ENCODE measurements at regions not wholly inside any gene's neighbourhood (a gene's known extent, or its start where the extent isn't known, plus 50 kb on each side); places are given as distances from the start of the nearest gene placed in this dataset.

DNA sequence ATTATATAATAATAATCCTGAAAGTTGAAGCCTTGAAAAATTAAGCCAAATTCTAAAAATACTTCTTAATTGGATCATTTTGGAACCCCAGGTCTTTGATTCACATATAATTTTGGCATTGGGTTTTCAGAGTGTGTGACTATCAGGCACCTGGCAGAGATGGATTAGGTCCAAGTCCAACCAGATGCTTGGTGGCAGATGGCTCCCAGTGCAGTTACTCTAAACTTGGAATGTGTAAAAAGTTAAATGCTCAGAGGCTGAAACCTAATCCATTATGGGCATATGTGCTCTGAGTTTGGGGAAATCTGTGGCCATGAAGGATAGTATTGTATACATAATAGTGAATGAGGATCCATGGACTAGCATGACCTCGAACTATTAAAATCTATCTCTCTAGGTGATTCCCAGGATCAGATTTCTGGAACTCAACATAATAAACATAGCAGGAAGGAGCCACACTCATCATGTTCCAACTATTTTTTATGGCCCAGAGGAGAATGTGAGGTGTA, 333.0 kb downstream of the RPRM start:
- no peak overlapping the region for H3K4me2 ChIP-seq (ENCODE audit: extremely low read depth, insufficient read depth, low read length)
- DNase-seq (ENCODE audit: low read depth in 2 of 2) = no peak
- TF ChIP-seq EZH2 (IDR thresholded peaks at IDR 0.05; ENCODE audit: low read length, missing control alignments) = no peak
- TF ChIP-seq, protein P1, sequence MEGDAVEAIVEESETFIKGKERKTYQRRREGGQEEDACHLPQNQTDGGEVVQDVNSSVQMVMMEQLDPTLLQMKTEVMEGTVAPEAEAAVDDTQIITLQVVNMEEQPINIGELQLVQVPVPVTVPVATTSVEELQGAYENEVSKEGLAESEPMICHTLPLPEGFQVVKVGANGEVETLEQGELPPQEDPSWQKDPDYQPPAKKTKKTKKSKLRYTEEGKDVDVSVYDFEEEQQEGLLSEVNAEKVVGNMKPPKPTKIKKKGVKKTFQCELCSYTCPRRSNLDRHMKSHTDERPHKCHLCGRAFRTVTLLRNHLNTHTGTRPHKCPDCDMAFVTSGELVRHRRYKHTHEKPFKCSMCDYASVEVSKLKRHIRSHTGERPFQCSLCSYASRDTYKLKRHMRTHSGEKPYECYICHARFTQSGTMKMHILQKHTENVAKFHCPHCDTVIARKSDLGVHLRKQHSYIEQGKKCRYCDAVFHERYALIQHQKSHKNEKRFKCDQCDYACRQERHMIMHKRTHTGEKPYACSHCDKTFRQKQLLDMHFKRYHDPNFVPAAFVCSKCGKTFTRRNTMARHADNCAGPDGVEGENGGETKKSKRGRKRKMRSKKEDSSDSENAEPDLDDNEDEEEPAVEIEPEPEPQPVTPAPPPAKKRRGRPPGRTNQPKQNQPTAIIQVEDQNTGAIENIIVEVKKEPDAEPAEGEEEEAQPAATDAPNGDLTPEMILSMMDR (conservative IDR thresholded peaks at IDR 0.05 in 1 of 2, IDR thresholded peaks at IDR 0.05 in 1 of 2; ENCODE audit: low read depth in 1 of 2, low read length in 2 of 2) = no peak
- H3K36me3 ChIP-seq (ENCODE audit: control insufficient read depth, insufficient read depth, low read length) = no peaks in the 10 kb centered on the region
- no peak overlapping the region for H3K9ac ChIP-seq (ENCODE audit: insufficient read depth, low read length)
- no peaks in the 10 kb centered on the region for H4K20me1 ChIP-seq (ENCODE audit: control insufficient read depth, extremely low read depth, insufficient read depth, low read length)
- H3K27me3 ChIP-seq (ENCODE audit: control insufficient read depth, insufficient read depth, low read length) = no peaks in the 10 kb centered on the region
- no peak overlapping the region for H3K27ac ChIP-seq (ENCODE audit: insufficient read depth, low read length)
- no peaks in the 10 kb centered on the region for H3K9me3 ChIP-seq (ENCODE audit: control insufficient read depth, insufficient read depth, low read depth, low read length)
- H3K4me1 ChIP-seq (ENCODE audit: control insufficient read depth, extremely low read depth, insufficient read depth, low read length) = no peaks in the 10 kb centered on the region
- H3K79me2 ChIP-seq (ENCODE audit: control insufficient read depth, insufficient read depth, low read length) = no peaks in the 10 kb centered on the region
- H2AFZ ChIP-seq (ENCODE audit: low read length) = no peak overlapping the region
- H3K4me3 ChIP-seq (replicated peaks in 1 of 4; ENCODE audit: control extremely low read depth in 1 of 4, insufficient read depth in 1 of 4, low read depth in 3 of 4, low read length in 4 of 4) = no peak overlapping the region

DNA sequence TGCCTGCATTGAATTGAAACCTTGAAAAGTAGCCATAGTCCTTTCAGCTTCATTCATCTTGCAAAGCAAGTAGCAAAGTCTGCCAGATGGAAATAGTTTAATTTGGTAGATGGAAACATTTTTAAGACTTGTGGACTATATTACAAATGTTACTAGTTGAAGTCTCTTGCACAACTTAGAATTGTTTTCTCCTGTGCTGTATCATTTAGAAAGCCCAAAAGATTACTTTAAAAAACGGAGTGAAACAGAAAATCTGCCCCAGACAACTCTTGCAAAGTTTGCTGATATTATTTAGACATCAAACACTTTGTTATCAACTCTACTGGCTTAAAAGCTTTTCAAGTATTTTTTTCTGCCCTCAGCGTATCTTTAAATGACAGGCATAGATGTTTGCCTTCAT, 335.0 kb downstream of the RPRM start:
- Histone ChIP-seq H3K27me3 (ENCODE audit: control insufficient read depth, insufficient read depth, low read length) (no peaks in the 10 kb centered on the region), H3K4me1 (ENCODE audit: control insufficient read depth, extremely low read depth, insufficient read depth, low read length) (no peaks in the 10 kb centered on the region), H3K4me3 (replicated peaks in 1 of 4; ENCODE audit: control extremely low read depth in 1 of 4, insufficient read depth in 1 of 4, low read depth in 3 of 4, low read length in 4 of 4) (no peak overlapping the region), H3K27ac (ENCODE audit: insufficient read depth, low read length) (no peak overlapping the region), H3K9ac (ENCODE audit: insufficient read depth, low read length) (no peak overlapping the region), H2AFZ (ENCODE audit: low read length) (no peak overlapping the region), H3K79me2 (ENCODE audit: control insufficient read depth, insufficient read depth, low read length) (no peaks in the 10 kb centered on the region), H4K20me1 (ENCODE audit: control insufficient read depth, extremely low read depth, insufficient read depth, low read length) (no peaks in the 10 kb centered on the region), H3K9me3 (ENCODE audit: control insufficient read depth, insufficient read depth, low read depth, low read length) (no peaks in the 10 kb centered on the region), H3K4me2 (ENCODE audit: extremely low read depth, insufficient read depth, low read length) (no peak overlapping the region), H3K36me3 (ENCODE audit: control insufficient read depth, insufficient read depth, low read length) (no peaks in the 10 kb centered on the region)
- TF ChIP-seq, protein P1 (conservative IDR thresholded peaks at IDR 0.05 in 1 of 2, IDR thresholded peaks at IDR 0.05 in 1 of 2; ENCODE audit: low read depth in 1 of 2, low read length in 2 of 2) = no peak
- no peak for TF ChIP-seq EZH2 (IDR thresholded peaks at IDR 0.05; ENCODE audit: low read length, missing control alignments)
- no peak for DNase-seq (ENCODE audit: low read depth in 2 of 2)

DNA sequence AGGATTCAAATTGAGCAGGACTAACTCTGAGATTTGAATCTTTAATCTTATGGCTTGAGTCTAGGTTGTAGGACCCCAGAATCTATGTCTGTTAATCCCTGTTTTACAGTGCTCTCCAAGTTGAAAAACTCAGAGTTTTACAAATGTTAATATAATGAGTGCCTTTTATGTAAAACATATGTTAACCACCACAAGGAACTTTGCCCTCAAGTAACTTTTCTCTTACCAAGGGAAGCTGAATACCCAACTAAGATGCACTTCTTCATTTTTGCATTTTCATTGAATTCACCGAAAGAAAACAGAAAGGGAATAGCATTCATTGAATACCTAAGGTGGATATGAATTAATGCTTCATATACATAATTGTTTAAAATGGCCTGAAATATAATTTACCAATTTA, 338.1 kb downstream of the RPRM start:
- no peak overlapping the region for H3K27ac ChIP-seq (ENCODE audit: insufficient read depth, low read length)
- no peaks in the 10 kb centered on the region for H3K27me3 ChIP-seq (ENCODE audit: control insufficient read depth, insufficient read depth, low read length)
- H3K4me1 ChIP-seq (ENCODE audit: control insufficient read depth, extremely low read depth, insufficient read depth, low read length) = no peaks in the 10 kb centered on the region
- no peak overlapping the region for H3K9ac ChIP-seq (ENCODE audit: insufficient read depth, low read length)
- H3K36me3 ChIP-seq (ENCODE audit: control insufficient read depth, insufficient read depth, low read length) = no peaks in the 10 kb centered on the region
- no peaks in the 10 kb centered on the region for H3K9me3 ChIP-seq (ENCODE audit: control insufficient read depth, insufficient read depth, low read depth, low read length)
- DNase-seq (ENCODE audit: low read depth in 2 of 2) = no peak
- no peaks in the 10 kb centered on the region for H3K79me2 ChIP-seq (ENCODE audit: control insufficient read depth, insufficient read depth, low read length)
- H3K4me2 ChIP-seq (ENCODE audit: extremely low read depth, insufficient read depth, low read length) = no peak overlapping the region
- no peak overlapping the region for H3K4me3 ChIP-seq (replicated peaks in 1 of 4; ENCODE audit: control extremely low read depth in 1 of 4, insufficient read depth in 1 of 4, low read depth in 3 of 4, low read length in 4 of 4)
- H2AFZ ChIP-seq (ENCODE audit: low read length) = no peak overlapping the region
- TF ChIP-seq EZH2 (IDR thresholded peaks at IDR 0.05; ENCODE audit: low read length, missing control alignments) = no peak
- TF ChIP-seq, protein P1 (conservative IDR thresholded peaks at IDR 0.05 in 1 of 2, IDR thresholded peaks at IDR 0.05 in 1 of 2; ENCODE audit: low read depth in 1 of 2, low read length in 2 of 2) = no peak
- H4K20me1 ChIP-seq (ENCODE audit: control insufficient read depth, extremely low read depth, insufficient read depth, low read length) = no peaks in the 10 kb centered on the region

All from fibroblast of lung (primary cell).